ENCODE measurements at regions not wholly inside any gene's neighbourhood (a gene's known extent, or its start where the extent isn't known, plus 50 kb on each side); places are given as distances from the start of the nearest gene placed in this dataset.

DNA sequence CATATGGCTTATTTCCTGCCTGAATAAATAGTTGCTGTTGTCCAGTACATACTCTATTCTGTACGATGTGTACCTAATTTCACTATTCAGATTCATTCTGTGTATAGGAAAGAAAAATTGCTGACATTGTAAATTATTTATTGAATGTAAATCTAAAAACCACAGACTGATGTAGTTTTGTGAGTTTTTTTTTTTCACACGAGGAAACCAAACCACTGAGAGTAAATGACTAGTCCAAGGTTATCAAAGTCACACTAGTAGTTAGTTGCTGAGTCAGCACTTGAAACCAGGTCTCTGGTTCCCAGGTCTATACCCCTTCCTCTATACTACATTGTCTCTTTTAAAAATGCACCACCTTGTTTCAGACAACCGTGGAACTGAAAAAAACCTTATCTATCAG lies 298.3 kb upstream of the DIAPH2 start:
- FAIRE-seq (peak; percentile 49), DNase-seq (ENCODE audit: low read depth) (no peak)
- Histone ChIP-seq H3K4me2 (ENCODE audit: low read length) (no peak overlapping the region), H3K36me3 (ENCODE audit: insufficient read depth, low read length) (no peaks in the 10 kb centered on the region), H4K20me1 (ENCODE audit: insufficient read depth, low read length) (no peaks in the 10 kb centered on the region), H3K27me3 (ENCODE audit: insufficient read depth, low read length) (no peaks in the 10 kb centered on the region), H3K79me2 (ENCODE audit: insufficient read depth, low read length) (no peaks in the 10 kb centered on the region), H3K27ac (ENCODE audit: low read depth, low read length) (no peak overlapping the region), H3K9ac (ENCODE audit: low read length) (no peak overlapping the region), H3K4me3 (ENCODE audit: insufficient read depth, low read depth, low read length) (no peak overlapping the region), H3K4me1 (ENCODE audit: insufficient read depth, low read length) (no peaks in the 10 kb centered on the region), H3K9me3 (ENCODE audit: insufficient read depth, low read depth, low read length) (no peaks in the 10 kb centered on the region), H2AFZ (ENCODE audit: low read depth, low read length) (no peak overlapping the region)
- Mint-ChIP-seq H3K4me3 (ENCODE audit: unreplicated experiment) (no peak overlapping the region), H3K4me1 (ENCODE audit: low read depth, unreplicated experiment) (no peaks in the 10 kb centered on the region), H3K27me3 (ENCODE audit: low read depth, unreplicated experiment) (no peaks in the 10 kb centered on the region), H3K27ac (ENCODE audit: unreplicated experiment) (no peak overlapping the region), H3K9me3 (ENCODE audit: unreplicated experiment) (no peaks in the 10 kb centered on the region), H3K36me3 (ENCODE audit: low read depth, unreplicated experiment) (no peaks in the 10 kb centered on the region)
- TF ChIP-seq EZH2 (IDR thresholded peaks at IDR 0.05; ENCODE audit: insufficient read depth, low read length) = no peak
- TF ChIP-seq, protein P1, sequence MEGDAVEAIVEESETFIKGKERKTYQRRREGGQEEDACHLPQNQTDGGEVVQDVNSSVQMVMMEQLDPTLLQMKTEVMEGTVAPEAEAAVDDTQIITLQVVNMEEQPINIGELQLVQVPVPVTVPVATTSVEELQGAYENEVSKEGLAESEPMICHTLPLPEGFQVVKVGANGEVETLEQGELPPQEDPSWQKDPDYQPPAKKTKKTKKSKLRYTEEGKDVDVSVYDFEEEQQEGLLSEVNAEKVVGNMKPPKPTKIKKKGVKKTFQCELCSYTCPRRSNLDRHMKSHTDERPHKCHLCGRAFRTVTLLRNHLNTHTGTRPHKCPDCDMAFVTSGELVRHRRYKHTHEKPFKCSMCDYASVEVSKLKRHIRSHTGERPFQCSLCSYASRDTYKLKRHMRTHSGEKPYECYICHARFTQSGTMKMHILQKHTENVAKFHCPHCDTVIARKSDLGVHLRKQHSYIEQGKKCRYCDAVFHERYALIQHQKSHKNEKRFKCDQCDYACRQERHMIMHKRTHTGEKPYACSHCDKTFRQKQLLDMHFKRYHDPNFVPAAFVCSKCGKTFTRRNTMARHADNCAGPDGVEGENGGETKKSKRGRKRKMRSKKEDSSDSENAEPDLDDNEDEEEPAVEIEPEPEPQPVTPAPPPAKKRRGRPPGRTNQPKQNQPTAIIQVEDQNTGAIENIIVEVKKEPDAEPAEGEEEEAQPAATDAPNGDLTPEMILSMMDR (IDR thresholded peaks at IDR 0.05; ENCODE audit: insufficient read depth, low read depth, low read length) = no peak

DNA sequence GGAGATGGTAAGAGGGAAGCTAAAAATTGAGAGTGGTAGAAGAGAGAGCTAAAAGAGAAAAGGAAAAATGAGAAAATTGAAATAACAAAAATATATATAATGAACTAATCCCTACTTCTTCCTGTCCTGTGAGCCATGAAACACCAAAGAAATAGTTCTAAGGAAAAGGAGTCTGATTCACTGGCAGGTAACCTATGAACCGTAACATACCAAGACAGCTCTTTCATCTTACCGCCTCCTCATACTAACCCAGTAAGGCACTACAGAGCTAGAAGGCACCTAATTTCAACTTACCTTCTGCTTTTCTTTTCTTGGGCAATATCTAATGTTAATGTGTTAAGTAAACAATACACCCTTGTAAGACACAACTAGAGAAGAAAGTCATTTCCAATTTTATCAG lies 297.7 kb upstream of the DIAPH2 start:
- no peaks in the 10 kb centered on the region for H3K79me2 ChIP-seq (ENCODE audit: insufficient read depth, low read length)
- H3K27me3 Mint-ChIP-seq (ENCODE audit: low read depth, unreplicated experiment) = no peaks in the 10 kb centered on the region
- DNase-seq (ENCODE audit: low read depth) (no peak), FAIRE-seq (peak; percentile 29)
- no peak overlapping the region for H3K4me2 ChIP-seq (ENCODE audit: low read length)
- H2AFZ ChIP-seq (ENCODE audit: low read depth, low read length) = no peak overlapping the region
- no peaks in the 10 kb centered on the region for H3K27me3 ChIP-seq (ENCODE audit: insufficient read depth, low read length)
- H3K27ac ChIP-seq (ENCODE audit: low read depth, low read length) = no peak overlapping the region
- no peaks in the 10 kb centered on the region for H3K36me3 ChIP-seq (ENCODE audit: insufficient read depth, low read length)
- TF ChIP-seq, protein P1 (IDR thresholded peaks at IDR 0.05; ENCODE audit: insufficient read depth, low read depth, low read length) = no peak
- no peak for TF ChIP-seq EZH2 (IDR thresholded peaks at IDR 0.05; ENCODE audit: insufficient read depth, low read length)
- no peaks in the 10 kb centered on the region for H3K4me1 Mint-ChIP-seq (ENCODE audit: low read depth, unreplicated experiment)
- no peak overlapping the region for H3K9ac ChIP-seq (ENCODE audit: low read length)
- no peak overlapping the region for H3K4me3 ChIP-seq (ENCODE audit: insufficient read depth, low read depth, low read length)
- H3K4me1 ChIP-seq (ENCODE audit: insufficient read depth, low read length) = no peaks in the 10 kb centered on the region
- H3K27ac Mint-ChIP-seq (ENCODE audit: unreplicated experiment) = no peak overlapping the region
- no peaks in the 10 kb centered on the region for H3K9me3 Mint-ChIP-seq (ENCODE audit: unreplicated experiment)
- H3K36me3 Mint-ChIP-seq (ENCODE audit: low read depth, unreplicated experiment) = no peaks in the 10 kb centered on the region
- no peaks in the 10 kb centered on the region for H3K9me3 ChIP-seq (ENCODE audit: insufficient read depth, low read depth, low read length)
- no peaks in the 10 kb centered on the region for H4K20me1 ChIP-seq (ENCODE audit: insufficient read depth, low read length)
- no peak overlapping the region for H3K4me3 Mint-ChIP-seq (ENCODE audit: unreplicated experiment)

DNA sequence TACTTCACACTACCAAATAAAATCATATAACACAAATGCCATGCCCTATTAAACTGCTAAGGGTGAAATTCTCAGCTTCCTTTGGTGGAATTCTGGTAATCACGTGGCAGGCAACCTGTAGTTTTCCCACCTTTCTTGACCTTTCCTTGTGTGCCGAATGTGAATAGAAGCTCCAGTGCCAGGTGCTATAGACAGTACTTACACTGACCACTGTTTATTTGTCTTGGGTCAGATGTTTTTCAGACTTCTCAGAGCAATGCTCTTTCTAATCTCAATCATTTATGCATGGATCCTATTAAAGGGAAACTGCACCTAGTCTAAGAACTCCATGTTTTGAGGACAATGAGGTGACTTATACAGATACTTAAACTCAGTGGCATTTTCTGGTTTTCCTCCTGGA lies 296.8 kb upstream of the DIAPH2 start:
- H3K9me3 ChIP-seq (ENCODE audit: insufficient read depth, low read depth, low read length) = no peaks in the 10 kb centered on the region
- H3K27ac ChIP-seq (ENCODE audit: low read depth, low read length) = no peak overlapping the region
- H2AFZ ChIP-seq (ENCODE audit: low read depth, low read length) = no peak overlapping the region
- FAIRE-seq (peak; percentile 13), DNase-seq (ENCODE audit: low read depth) (no peak)
- no peak overlapping the region for H3K4me3 Mint-ChIP-seq (ENCODE audit: unreplicated experiment)
- no peaks in the 10 kb centered on the region for H3K79me2 ChIP-seq (ENCODE audit: insufficient read depth, low read length)
- no peaks in the 10 kb centered on the region for H3K4me1 Mint-ChIP-seq (ENCODE audit: low read depth, unreplicated experiment)
- no peaks in the 10 kb centered on the region for H3K27me3 Mint-ChIP-seq (ENCODE audit: low read depth, unreplicated experiment)
- no peak overlapping the region for H3K9ac ChIP-seq (ENCODE audit: low read length)
- H3K36me3 Mint-ChIP-seq (ENCODE audit: low read depth, unreplicated experiment) = no peaks in the 10 kb centered on the region
- H3K4me2 ChIP-seq (ENCODE audit: low read length) = no peak overlapping the region
- no peaks in the 10 kb centered on the region for H3K27me3 ChIP-seq (ENCODE audit: insufficient read depth, low read length)
- H3K9me3 Mint-ChIP-seq (ENCODE audit: unreplicated experiment) = no peaks in the 10 kb centered on the region
- no peaks in the 10 kb centered on the region for H3K4me1 ChIP-seq (ENCODE audit: insufficient read depth, low read length)
- H4K20me1 ChIP-seq (ENCODE audit: insufficient read depth, low read length) = no peaks in the 10 kb centered on the region
- no peak overlapping the region for H3K27ac Mint-ChIP-seq (ENCODE audit: unreplicated experiment)
- no peaks in the 10 kb centered on the region for H3K36me3 ChIP-seq (ENCODE audit: insufficient read depth, low read length)
- no peak overlapping the region for H3K4me3 ChIP-seq (ENCODE audit: insufficient read depth, low read depth, low read length)
- TF ChIP-seq, protein P1 (IDR thresholded peaks at IDR 0.05; ENCODE audit: insufficient read depth, low read depth, low read length) = no peak
- TF ChIP-seq EZH2 (IDR thresholded peaks at IDR 0.05; ENCODE audit: insufficient read depth, low read length) = no peak

All from astrocyte (in vitro differentiated cells and primary cell).